Erythroblast (primary cell): ENCODE measurements at regions not wholly inside any gene's neighbourhood (a gene's known extent, or its start where the extent isn't known, plus 50 kb on each side); places are given as distances from the start of the nearest gene placed in this dataset.

Source experiments
- GATA1 ChIP-seq: IDR thresholded peaks from 2 replicates; pipeline ENCODE4 v1.6.1; 2011; ENCODE audit warnings: low read depth, mild to moderate bottlenecking, control low read depth, low read length, moderate library complexity
- POLR2A ChIP-seq: IDR thresholded peaks from 2 replicates; pipeline ENCODE4 v1.6.1; 2011; ENCODE audit warnings: mild to moderate bottlenecking, low read length

DNA sequence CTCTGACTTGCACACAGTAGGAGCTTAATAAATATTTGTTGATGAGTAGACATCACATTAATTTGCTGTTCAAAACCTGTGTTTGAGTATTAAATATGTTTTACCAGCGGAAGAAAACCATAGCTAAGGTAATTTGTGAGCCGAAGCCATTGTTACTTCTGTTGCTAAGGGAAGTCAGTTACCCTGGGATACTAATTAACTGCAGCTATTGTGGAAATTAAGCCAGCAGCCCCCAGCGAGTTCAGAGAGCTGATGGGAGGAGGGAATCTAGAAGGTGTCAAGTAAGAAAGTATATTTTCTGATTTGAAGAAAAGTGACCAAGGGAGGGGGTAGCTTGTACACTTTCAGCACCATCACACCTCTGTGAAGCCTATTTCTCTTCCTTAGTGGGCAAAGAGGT is 76.7 kb upstream of the IGSF1 start:
- TF ChIP-seq POLR2A = no peak
- no peak for TF ChIP-seq GATA1
